Hematopoietic multipotent progenitor cell treated with erythropoietin and hydrocortisone succinate and interleukin-3 and kit ligand, for 4 days (in vitro differentiated cells): ENCODE measurements at regions not wholly inside any gene's neighbourhood (a gene's known extent, or its start where the extent isn't known, plus 50 kb on each side); places are given as distances from the start of the nearest gene placed in this dataset.
A peak's percentile ranks its signal among the peaks of the same experiment; 100 is the strongest.

Experiments used
- DNase-seq: peaks from one replicate; pipeline ENCODE4 v3.0.0-alpha.2; 2015

DNA sequence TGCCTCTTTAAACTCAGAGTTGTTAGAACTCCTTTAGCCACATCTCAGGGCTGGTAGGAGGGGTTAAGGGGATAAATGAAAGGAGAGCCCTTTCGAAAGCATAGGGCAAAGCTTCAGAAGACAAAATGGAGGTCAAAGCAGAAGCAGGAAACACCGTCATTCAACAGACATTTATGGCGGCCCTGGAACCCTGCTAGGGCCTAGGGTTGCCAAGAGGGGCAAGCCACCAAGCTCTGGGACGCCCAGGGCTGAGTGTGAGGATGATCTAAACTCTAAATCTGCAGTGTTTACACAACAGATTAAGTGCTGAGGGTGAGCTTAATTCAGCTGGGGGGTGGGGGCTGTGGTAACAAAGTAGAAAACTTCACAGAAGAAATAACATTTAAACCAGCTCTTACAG is 79.0 kb upstream of the NFE2L3 start:
- DNase-seq = no peak

DNA sequence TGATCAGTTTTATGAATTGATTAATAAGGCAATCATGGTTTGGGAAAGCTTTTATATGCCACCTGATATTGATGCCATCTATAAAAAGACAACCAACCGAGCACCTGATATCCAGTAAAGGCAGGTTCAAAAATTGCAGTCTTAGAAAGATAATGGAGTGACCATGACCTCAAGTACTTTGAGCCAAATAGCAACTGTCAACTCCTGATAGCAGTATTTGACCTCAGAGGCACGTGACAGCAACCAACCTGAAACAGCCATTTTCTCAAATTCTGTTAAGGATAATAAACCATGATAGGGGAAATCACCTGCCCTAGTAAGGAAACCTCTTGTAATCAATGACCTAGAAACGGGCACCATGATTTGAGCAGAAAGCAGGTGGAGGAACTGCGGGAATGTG is 77.1 kb upstream of the NFE2L3 start:
- DNase-seq = no peak

DNA sequence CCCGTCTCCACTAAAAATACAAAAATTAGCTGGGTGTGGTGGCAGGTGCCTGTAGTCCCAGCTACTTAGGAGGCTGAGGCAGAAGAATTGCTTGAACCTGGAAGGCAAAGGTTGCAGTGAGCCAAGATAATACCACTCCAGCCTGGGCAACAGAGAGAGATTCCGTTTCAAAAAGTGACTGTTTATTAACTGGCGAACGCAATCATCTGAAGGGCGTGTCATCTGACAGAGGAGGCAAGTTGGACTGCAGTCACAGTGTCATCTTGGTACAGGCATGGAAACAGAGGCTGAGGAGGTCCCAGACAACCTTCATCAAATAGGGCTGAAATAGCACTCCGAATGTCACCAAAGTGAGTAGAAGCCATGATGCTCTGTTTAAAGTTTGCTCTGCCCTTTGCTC is 75.3 kb upstream of the NFE2L3 start:
- DNase-seq = no peak

DNA sequence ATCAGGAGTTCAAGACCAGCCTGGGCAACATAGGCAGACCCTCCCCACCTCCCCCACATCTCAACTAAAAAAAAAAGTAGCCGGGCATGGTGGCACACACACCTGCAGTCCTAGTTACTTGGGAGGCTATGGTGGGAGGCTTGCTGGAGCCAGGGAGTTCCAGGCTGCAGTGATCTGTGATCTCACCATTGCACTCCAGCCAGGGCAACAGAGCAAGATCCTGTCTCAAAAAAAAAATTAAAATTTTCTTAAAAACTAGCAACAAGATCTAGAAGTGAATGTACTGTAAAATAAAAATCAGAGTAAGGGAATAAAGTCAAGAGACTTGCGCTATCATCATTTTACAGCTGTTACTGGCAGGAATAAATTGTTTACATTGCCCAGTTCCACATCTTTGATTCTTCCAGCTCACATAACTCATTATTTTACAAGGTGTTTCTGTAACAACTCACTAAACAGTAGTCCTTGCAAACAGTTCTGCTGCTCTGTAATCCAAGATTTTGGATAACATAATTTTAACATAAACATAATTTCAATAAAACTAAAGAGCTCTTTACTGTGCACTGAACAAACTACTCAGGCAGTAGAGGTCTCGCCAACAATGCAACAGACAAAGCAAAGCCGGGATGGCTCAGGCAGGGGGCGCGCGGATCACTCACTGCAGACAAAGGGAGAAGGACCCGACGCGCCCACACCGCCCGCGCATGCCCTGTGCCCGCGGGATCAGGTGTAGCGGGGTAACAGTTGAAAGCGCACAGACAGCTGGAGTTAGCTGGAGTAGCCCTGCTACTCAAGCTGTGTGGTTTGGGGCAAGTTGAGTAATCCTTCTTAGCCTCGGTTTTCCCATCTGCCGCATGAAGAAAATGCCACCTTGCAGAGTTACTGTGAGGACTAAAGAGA is 73.3 kb upstream of the NFE2L3 start:
- DNase-seq = peak; percentile 91

DNA sequence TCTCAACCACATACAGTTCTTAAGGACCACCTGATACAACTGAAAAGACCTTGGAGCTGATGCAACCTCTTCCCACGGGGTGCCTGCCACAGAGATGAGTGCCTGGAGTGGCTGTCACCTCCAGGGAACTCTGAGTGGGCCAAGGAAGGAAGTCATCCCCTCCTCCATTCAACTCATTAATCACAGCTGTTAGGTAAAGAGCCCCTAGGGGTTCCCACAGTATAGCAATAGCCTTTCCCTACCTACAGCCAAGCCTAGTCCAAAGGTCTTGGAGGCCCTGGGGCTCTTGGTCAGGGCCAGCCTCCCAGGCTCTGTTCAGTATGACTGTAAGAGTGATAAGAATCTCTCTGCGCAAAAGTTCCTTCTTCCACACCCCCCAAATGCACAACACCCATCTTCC is 70.4 kb upstream of the NFE2L3 start:
- peak; percentile 28 for DNase-seq

DNA sequence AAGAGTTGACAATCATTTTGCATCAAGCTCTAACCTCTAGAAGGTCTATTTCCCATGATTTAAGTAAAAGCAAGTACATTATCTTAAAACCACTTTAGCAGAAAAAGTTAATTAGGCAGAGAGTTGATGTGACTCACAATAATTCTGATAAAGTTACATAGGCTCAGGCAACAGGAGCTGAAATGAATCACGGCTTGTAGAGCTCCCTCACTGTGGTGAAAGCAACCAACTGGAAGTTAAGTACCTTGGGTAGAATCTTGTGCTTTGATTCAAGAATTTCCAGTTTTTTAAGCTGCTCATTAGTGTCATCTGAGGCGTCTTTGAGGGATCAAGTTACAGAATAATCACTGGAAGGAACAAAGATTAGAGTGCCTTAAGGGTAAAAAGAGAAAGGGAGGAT is 68.9 kb upstream of the NFE2L3 start:
- DNase-seq = no peak

DNA sequence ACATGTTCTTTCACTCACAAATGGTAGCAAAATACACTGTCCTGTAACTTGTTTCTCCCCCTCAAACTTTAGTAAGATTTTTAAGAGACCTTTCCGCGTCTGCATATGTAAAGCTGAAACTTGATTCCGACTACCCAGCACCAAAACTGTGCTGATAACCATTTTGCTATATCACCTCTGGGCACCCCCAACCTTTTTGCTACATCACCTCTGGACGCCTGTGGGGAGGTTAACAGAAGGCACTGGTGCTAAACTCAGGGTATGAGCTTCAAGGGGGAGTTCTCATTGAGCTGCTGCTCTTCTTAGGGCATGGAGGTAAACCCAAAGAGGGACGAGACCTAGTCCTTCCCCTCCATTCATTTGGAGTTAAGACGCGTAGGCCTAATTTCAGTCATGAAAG is 67.6 kb upstream of the NFE2L3 start:
- no peak for DNase-seq

DNA sequence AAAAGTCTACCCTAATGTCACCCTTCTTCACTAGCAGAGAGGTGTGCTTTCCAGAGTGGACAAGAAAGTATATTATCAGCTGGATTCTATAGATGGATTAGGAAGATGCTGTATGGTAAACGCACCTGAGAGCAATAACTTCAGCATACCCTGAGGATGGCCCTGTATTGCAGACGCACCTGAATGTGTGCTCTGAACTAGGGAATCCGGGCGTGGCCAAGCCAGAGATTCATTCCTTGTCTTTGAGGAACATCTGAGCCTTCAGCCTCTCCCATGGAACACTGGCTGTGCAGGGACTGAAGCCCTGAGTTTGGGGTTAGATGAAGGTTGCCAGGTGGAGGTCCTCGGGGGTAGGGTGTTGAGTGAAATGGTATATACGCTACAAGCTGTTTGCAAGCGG is 66.2 kb upstream of the NFE2L3 start:
- DNase-seq = no peak

DNA sequence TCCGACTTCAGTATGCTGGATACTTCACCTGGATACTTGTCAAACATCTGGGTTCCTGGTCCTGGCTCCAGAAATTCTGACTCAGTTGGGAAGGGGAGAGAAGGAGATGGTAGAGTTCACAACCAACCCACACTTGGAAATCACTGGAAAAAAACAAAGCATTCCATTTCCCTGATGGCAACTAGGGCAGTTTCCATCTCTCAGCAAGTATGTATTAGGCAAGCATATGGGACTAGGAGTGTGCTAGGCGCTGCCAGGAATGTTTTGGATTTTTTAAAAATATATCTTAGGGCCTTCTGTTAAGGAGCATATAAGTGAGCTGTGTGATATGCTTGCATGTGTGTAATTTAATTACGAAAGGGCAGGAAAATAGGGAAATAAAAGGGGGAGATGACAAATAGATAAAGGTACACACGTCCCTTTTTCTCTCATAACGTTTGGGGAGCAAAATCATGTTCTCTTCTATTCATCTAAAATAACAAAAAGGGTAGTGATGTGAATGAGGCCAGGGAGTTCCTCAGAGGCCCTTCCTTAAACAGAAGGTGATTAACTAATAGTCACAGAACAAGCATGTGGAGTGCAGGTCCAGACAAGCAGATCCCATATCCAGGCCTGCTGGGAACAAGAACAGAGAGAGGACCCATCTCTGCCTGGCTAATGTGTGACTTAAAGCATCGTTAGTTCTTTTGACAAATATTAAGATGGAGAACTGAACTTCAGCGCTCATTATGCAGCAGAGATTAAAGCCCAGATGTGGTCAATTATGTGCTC is 64.5 kb upstream of the NFE2L3 start:
- no peak for DNase-seq

DNA sequence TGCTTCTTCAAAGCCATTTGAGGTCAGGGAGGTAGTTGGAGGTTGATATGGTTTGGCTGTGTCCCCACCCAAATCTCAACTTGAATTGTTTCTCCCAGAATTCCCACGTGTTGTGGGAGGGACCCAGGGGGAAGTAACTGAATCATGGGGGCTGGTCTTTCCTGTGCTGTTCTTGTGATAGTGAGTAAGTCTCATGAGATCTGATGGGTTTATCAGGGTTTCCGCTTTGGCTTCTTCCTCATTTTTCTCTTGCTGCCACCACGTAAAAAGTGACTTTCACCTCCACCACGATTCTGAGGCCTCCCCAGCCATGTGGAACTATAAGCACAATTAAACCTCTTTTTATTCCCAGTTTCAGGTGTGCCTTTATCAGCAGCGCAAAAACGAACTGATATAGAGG is 62.5 kb upstream of the NFE2L3 start:
- peak; percentile 69 for DNase-seq

DNA sequence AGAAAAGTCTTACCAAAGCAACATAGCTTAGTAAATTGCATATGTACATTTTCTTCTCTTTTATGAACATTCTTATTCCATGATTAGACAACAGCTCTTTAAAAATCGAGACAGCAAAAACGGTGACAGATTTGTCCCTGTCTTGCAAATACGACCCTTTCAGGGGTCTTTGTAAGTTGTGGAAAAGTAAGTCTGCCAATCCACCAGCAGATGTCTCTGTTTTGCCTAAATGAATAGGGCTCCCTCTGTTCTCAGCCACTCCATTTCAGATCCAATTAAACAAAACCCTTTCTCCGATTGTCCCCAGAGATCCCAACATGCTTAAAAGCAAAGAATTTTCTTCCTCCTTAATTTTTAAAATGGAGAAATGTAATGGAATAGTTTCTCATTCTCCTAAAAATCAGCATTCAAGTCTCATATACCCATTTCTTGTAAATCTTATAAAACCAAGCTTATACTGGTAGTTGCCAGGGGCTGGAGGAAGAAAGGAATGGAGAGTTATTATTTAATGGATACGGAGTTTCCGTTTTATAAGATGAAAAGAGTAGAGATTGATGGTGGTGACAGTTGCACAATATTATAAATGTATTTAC is 61.0 kb upstream of the NFE2L3 start:
- peak; percentile 84 for DNase-seq

DNA sequence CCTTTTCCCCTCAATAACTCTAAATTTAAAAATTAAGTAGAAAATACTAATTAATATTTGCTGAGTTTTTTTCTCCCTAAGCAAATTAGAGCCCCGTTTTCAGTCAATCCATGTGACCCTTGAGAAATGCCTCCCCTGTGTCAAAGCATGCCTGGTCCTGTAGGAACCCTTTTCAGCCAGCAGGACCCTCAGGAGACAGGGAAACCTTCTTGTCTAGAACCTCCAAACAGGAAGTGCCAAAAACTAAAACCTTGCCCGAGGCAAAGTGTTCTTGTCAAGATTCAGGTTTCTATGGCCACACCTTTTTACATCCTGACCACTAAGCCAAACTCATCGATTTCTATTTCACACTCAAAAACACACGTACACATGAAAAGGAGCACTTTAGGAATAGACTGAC is 60.1 kb upstream of the NFE2L3 start:
- peak; percentile 73 for DNase-seq

DNA sequence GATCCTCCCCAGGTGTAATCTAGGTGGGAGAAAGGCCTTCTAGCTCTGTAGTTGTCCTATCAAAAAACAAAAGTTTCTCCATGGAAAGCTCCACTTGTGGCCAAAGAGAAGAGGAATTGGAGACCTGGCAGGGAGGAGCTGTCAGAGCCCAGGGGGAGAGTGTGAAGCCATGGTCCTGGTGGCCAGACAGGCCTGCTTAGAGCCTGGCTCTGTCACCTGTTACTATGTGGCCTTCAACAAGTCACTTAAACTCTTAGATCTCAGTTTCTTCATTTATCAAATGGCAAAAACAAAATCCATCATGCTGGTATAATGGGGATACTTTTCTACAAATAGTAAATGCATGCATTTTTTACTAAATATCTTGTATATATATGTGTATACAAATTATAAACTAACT is 59.0 kb upstream of the NFE2L3 start:
- no peak for DNase-seq

DNA sequence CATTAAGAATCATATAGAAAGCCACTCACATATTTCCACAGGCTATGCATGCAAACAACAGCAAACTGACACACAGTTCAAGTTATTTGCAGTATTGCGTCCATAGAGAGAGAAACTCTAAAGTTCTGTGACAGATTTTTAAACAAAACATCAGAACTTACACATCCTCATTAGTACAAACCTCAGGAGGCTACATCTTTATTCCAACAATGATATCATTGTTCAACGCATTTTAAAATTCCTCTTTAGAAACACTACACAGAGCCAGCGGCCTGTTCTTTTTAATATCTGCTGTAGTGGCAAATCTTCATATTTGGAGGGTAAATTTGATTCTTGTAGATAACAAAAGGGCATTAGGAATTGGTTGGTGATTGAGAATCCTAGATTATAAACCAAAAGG is 55.9 kb upstream of the NFE2L3 start:
- DNase-seq = no peak

DNA sequence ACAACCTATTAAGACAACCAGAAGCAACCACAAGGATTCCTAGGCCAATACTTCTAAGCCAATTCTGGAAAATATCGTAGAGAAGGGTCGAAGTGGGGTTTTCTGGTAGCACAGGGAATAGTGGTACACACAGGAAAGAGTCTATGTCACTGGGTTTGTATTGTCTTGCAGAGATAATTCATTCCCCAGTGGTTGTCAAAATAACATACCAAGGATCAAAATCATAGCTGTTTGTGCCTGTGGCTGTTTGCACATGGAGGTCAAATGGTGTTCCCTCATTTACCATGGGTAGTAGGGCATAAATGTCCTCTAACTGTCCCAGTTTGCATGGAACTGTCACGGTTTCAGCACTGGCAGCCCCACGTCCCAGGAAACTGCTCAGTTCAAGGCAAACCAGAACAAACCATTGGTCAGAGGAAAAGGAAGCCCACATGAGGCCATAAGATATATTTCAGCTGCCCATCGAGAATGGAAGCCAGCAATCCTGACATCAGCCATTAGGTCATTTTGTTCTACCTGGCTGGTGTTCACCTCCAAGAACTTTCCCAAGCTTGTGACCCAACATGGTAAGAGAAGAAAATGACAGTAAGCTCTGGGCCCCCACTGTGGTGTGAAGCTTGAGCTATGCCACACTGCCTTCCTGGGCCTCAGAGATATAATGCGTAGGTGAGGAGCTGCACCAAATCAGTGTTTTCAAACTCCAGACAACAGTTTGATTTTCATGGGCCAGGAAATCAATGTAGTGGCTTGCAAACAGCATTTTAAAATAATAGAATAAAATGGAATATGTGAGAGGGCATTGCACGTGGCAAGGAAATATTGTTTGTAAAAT is 53.9 kb upstream of the NFE2L3 start:
- DNase-seq = no peak

DNA sequence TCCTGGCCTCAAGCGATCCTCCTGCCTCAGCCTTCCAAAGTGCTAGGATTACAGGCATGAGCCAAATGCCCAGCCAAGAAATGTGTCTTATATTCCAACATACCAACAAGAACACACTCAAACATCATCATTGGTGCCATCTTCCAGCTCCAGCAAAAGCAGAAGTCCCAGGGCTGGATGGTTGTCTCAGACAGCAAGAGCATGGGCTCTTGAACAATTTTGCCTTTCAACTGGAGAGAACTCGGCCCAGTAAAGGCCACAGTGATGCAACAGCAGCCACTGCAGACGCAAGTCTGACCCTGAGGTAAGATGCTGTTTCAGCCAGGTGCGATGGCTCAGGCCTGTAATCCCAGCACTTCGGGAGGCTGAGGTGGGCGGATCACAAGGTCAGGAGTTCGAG is 52.8 kb upstream of the NFE2L3 start:
- no peak for DNase-seq

DNA sequence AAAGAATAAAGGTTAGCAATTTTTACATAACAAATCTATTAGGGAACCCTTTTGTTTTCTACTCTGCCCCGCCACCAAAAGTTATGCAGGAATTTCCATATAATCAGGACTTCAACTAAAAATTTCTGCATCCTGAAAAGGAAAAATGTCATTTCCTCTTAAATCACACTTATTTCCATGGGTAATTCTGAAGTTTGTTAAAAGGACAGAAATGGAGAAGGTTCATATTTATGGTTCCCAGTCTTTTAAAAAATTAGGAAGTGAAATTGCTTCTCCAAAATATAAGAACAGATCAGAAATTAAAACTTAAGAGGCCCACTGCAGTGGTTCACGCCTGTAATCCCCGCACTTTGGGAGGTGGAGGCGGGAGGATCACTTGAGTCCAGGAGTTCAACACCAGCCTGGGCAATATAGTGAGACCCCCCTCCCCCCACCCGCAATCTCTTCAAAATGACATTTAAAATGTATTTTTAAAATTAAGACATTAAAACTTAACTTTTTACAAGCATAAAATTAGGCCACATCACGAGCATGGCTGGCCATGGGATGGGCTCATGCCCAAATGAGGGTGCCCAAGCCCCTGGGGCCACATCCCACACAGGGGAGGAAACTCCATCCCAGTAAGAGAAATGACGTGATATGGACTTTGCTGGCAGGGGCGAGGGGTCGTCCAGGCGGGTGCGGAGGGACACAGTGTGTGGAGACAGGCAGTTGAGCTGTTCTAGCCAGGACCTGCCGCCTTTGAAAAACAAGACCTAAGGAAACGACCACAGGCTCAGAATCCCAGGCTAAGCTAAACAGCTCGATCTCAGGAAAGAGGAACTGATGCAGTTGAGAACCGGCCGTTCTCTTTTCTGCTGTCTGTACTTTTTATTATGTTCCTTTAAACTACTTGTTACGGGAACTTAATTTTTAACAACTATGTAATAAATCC is 51.3 kb upstream of the NFE2L3 start:
- peak; percentile 67 for DNase-seq

DNA sequence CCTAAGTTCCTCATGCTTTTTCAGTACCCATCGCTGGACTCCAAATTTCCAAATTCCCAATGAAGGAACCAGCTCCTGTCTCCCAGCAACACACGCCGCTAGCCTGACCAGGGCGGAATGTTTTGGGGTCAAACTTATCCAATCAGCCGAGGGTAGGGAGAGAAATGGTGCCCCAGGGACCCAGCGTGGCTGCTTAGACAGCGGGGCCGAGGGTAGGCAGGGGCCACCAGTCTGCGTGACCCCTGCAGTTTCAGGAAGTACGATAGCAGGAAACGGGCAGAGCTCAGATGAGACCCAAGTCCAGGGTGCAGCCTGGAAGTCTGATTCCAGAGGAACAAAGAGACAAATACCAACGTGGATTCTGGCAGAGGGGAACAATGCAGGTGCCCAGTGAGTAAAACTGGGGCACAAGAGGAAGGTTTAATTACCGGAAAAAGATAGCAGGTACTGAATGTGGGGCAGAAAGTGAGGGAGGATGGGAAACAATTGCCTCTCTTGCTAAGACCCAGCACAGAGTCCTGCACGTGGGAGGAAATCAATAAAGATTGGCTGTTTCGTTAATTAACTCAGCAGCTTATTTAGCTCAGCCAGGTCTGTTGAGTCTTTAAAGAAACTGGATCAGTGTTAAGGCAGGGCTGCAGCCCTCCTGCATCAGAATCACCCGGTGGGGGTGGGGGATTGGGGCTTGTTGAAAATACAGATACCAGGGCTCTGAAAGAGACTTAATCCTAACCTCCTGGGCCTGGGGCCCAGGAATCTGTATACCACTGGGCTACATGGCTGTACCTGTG is 50.4 kb upstream of the NFE2L3 start:
- DNase-seq = peak; percentile 75

DNA sequence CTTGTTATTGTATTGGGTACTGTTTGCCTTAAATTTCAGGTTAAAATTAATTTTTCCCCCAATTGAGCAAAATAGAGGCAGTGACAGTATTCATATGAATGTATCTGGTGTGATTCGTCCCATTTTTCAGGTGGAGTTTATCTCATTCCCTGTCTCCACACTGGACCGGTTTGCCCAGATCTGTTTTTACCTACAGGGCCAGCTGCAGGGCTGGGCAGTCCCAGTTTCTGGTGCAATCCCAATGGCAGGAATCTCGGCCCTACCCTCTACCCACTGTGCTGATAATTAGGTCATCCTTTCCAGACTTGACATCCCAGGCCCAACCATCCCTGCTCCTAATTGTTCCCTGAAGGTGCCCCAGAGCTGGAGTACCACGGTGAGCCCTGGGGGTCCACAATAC is 49.8 kb upstream of the NFE2L3 start:
- no peak for DNase-seq
